Femur (tissue), 1 donor: ENCODE measurements at regions not wholly inside any gene's neighbourhood (a gene's known extent, or its start where the extent isn't known, plus 50 kb on each side); places are given as distances from the start of the nearest gene placed in this dataset.

Source experiments
- DNase-seq: peaks from one replicate; pipeline ENCODE4 v3.0.0-alpha.2; 2017

DNA sequence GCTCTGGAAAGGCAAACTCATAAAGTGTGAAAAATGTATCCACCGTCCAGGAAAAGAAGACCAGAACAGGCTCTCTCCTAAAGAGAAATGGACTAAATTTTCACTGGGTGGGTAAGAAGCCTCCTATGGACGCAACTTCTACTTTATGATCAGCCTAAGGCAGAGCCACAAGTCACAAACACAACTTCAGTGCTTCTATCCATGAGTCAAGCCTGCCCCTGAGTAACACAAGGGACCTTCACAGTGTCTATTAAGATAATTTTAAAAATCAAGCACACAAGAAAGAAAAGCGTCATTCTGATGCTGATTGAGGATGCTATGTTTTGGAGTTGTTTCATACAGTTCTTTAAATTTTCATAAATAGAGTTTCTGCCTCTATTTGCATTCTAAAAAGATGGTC is 601.7 kb upstream of the ARID1B start:
- DNase-seq: no peak

DNA sequence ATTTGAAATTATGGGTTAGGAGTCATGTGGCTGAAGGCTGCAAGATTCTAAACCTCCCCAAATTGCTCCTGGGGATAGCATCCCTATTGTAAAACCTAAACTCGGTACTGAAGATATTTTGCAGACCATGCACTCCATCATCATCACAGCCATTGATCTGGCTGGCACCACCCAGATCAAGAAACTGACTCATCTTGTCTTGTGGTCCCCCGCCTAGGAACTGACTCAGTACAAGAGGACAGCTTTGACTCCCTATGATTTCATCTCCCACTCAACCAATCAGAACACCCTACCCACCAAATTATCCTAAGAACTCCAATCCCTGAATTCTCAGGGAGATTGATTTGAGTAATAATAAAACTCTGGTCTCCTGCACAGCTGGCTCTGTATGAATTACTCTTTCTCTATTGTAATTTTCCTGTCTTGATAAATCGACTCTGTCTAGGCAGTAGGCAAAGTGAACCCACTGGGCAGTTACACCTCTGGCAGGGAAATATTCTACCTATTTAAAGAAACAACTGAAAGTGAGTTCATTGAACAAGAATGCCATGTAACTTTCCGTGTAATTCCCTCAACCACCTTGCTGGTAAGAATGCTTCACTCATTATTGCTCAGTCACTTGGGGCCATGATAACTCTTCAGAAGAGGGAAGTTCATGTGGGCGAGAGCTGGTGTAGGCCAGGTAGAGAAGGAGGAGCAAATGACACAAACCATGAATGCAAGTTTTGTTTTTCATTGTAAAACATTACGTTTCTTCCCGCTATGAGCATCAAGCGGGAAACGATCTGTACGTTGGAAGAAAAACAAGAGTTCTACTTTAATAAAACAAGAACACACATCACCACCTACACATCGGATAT is 602.9 kb upstream of the ARID1B start:
- no peak for DNase-seq

DNA sequence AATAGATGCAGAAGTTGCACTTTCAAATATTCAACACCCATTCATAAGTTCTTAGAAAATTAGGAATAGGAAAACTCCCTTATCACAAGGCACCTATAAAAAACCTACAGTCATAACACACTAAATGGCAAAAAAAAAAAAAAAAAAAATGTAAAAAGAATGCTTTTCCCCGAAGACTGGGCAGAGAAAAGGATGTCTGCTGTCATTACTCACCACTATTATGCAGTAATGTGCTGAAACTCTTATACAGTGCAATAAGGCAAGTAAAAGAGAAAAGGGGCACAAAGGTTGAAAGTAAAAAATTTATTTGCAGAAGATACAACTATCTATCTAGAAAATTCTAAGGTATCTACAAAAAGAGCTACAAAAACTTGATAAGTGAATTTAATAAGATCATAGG is 607.8 kb upstream of the ARID1B start:
- no peak for DNase-seq

DNA sequence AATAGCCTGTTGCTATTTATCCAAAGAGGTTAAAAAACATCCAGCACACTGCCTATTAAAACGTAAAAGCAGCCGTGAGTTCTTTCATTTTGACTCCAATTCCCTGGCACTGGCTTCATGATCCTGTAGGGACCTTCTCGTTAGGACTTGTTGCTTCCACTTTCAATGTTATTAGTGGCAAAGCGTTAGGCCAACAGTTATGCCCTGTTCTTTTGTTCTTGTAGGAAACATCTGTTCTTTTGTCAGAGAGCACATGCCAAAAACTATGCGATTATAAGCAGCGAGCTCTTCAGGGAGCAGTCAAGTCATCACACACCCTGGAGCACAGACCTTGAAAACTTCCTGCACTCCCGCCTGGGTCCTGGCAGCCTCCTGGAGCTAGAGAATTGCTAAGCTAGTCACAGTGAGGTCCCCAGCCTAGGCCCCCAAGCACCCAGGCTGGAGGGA is 609.5 kb upstream of the ARID1B start:
- DNase-seq: peak; percentile 34

DNA sequence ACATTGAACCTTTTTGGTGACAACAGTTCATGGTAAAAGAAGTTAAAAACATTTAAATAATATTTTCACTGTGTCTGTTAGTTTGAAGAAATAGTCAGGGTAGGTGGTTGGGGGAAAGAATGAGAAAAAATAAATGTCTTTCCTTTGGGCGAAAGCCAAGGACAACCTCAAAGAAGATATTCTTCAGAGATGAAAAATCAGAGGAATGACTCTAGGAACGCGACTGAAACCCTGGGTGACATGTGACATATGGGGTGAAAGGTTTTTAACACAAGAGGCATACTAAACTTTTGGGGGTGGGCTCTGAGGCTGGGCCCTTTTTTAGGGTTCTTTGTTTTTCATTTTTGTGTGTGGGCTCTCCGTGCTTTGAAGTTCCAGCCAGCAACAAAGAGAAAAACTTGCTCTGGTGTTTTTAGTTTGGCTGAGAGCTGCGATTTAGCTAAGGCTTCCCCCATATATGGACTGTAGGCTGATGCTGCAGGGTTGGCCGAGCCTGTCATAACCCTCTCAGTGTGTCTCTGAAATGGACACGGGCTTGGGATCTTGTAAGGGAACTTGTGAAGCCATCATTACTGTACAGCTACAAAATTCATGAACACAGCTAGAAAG is 610.1 kb upstream of the ARID1B start:
- DNase-seq: peak; percentile 42

DNA sequence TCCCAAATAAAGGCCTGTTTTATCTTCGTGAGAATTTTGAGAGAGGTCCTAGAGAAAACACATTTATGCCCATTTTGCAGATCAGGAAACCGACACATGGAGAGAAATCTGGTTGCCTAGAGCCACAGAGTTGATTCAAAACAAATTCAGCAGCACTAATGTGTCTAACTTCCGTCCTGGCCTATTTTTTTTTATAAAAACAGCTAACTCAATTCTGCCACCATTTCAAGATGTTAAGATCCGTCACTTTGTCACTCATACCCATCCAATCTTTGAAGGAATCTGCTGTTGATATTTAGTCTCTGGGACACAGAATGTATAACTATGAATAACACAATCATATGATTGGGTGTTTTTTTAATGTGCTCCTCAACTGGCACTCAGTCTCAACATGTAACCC is 611.1 kb upstream of the ARID1B start:
- no peak for DNase-seq

DNA sequence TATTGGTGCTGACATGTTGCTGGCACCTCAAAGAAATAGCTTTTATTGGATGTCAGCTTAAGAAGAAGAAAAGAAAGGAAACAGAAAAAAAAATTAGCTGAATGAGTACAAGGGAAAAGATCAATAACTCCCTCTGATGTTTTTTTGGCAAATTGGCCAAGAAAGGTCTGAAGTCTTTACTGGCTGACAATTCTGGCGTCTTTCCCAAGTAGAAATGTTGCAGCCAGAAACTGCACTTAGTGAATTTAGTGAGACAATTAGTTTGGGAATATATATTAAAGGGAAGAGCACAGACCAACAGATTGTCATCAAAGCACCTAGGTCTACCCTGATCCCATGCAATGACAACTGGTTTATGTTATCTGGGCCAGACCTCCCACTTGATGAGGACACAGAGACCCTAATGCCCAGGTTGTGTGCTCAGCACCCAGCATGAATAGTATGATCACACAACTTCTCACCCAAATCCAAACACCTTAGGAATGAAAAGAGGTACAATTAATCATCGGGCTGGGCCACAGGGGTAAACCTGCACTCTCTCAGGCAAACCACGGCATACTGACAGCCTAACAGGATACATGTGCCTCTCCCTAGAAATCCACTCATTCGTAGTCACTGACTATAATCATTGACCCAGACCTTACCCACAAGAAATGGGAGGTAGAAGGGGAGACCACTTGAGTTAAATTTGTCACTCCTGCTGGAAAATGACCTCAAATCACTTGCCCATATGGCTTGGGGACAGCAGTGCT is 612.3 kb upstream of the ARID1B start:
- no peak for DNase-seq

DNA sequence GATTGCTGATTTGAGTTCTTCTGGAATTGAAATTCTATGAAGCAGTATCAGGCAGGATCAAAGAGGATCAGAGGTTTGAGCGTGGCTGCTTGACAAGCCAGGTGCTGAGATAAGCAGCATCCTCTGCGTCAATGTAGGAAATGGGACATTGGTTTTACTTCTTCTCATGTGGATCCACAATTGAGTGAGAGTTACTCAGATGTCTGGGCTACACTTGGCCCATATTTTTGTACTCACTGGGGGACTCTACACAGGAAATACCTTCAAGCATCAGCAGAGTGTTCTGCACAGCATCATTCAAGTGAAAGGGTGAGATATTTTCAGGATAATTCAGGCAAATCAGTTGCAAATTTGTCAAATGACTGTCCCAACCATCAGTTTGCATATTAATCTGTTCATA is 613.9 kb upstream of the ARID1B start:
- no peak for DNase-seq

DNA sequence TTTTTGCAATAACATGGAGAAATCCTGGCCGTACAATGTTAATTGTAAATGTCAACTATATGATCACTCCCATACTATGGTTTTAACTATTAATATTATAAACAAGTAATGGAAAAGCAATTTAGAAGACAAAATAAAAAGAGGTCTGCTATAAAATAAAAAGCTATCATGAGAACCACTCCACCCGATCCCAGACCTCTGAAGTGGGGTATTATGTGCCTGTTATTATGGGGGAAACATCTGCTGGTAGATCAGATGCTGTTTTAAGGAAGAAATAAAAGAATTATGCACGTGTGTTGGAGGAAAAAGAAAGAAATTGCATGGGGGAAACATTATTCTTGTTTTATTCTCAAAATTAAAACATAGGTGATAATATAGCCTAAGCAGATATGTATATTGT is 615.7 kb upstream of the ARID1B start:
- no peak for DNase-seq

DNA sequence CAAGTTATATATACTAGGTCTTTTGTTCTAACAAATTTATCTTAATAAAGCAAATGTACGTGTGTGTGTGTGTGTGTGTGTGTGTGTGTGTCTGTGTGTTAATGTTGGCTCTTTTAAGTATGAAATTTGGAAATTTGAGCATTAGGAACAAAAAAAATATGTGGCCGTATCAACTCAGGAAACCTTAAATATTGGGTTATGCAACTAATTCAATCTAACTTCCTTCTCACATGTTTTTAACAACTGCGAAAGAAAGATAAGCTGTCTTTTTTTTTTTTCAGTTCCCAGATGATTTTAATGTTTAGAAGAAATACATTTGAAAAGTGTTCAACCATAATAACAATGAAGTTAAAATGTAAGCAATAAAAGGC is 616.4 kb upstream of the ARID1B start:
- no peak for DNase-seq

DNA sequence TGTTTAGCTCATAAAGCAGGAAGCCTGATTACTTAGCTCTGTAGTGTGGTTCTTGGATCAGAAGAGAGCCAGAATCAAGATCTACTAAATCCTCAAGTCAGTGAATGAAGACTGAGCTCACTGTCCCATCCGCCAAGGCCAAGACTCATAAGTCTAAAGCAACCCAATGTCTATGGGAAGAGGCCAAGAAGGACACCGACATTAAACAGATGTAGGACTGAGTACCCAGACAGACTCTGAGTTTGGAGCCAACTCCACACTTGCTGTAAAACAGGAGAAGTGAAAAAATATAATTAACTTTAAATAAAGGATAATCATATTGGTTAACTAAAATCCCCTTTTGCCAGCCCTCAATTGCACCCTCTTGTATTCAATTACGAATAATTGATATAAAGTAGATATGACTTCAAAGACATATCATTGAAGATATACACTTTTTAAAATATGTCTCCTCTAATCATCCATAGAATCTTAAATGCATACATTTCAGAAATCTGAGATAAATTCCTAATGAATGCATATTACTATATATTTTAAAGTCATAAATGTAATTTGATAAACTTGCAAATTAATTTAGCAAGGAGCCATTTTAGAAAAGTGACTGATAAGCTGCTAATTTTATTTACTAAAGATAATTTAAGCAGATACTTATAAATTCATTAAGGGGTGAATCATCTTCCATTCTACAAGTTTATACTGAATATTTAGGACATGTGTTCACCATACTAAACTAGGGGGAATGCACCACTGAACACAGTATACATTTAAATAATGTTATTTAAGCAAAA is 617.0 kb upstream of the ARID1B start:
- DNase-seq: no peak

DNA sequence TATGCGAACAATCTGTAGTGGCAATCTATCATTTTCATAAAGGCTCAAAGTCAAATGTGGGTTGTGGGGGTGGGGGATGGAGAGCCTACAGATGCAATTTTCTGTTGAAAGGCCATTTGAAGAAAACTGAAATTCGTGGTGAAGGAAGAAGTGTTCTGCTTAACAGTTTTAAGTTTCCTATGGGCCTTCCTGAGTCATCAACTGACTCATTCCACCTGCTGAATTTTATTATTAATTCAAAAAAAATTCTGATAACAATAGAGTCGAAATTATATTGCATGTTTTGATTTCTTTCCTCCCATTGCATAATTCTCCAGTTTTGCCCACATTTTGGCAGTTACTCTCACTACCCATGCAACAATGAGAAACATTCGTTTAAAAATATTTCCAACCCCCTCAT is 622.3 kb upstream of the ARID1B start:
- no peak for DNase-seq

DNA sequence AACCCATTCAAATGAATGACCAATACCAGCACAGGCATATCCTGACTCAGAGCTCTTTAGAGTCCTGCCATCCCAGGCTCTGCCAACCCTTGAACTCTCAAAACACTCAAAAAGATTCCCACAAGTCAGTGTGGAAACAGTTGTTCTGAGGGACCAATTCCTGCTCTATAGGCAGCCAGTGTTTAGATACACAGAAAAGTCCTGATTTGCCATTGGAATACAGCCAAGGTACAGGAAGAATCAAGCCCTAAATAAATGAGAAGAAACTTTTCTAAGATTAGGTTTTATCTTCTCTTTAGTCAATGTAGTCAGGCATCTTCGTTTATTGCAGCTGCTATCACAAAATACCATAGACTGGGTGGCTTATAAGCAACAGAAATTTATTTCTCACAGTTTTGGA is 626.8 kb upstream of the ARID1B start:
- no peak for DNase-seq

DNA sequence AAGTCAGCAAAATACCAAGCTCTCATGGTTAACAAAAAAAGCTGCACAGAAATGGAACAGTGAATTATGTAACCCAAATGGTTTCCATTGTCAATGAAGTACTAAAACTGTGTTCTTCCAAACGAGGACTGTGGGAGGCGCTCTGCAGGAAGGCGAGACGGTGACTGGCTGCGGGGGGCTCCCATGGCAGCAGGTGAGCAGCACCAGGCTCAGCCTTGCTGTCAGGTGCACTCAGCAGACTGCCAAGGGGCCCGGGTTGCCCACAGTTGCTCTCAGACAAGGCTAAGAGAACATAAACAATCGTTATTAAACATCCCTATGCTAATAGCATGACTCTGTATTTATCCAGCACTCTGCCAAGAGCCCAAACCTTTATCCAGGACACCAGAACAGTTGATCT is 630.3 kb upstream of the ARID1B start:
- DNase-seq: no peak

DNA sequence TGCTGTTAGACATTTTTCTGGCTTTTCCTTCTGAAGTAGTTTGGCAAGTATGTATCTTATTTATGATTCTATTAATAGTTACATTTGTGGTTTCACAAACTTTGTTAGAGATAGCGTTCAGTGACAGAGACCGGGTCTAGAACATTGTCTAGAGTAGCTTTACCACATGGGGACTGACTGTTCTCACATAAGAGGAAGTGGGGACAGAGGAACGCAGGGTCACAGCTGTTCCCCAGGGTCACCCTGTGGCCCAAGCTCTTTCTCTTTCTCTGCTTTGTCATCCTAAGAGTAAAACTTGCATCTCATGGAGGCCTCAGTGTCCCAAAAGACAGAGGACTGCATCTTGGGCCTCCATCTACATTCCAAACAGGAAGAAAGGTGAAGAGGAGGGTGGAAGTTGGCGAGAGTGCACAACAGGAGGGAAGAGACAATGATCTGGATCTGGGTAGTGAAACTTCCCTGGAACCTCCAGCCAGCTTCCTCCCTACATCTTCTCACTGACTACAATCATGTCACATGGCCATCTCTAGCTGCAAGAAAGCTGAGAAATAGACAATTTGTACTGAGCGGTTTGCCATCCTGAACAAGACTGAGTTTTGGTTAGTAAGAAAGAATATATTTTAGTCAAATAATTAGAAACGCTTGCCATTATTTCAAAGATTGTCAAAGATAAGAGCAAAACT is 645.8 kb upstream of the ARID1B start:
- DNase-seq: no peak

DNA sequence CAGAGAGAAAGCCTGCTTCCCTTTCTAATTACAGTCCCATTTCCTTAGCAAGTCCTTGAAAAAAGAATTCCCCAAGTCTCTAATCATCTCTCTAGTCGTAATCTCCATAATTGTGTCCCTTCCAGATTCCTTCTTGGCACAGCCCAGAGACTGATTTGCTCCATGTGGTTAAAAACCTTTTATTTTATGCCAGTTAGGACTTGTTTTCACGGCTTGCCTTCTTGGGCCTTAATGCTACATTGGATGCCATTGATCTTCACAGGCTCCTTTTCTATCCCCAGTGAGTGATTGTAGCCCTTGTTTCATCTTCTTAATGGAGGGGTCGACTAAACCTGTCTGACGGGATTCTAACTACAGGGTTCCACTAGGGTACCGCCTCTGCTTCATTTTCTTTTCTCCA is 650.6 kb upstream of the ARID1B start:
- DNase-seq: no peak

DNA sequence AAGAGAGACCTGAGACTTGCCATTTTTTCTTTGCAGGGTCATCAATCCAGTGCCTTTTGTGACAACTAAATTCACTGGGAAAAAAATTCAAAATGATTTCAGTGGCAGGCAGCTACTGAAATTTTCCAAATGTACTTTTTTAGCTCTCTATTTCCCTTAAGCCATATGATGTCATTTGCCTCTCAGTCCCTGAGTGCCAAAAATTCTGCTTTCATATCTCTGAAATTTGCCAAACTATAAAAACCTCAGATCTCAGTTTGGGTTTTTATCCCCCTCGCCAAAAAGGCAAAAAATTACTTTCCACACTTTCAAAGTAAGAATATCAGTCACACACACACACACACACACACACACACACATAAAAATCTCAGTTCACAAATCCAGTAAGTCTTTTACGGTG is 651.3 kb upstream of the ARID1B start:
- DNase-seq: no peak

DNA sequence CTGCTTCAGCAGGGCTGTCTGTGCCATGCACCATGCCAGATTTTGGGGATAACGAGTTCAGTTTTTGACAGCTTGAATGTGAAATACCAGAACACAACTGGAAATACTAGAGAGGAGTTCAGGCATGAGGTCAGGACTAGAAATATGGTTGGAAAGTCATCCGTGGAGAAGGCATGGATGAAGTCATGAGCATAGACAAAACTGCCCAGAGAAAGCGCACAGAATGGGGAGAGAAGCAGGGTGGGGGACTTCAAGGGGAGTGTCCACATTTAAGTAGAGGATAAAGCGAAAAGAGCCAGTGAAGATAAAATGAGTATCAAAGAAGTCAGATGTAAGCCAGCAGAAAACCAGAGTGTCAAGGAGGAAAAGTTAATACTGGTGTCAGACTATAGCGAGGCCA is 653.4 kb upstream of the ARID1B start:
- DNase-seq: no peak

DNA sequence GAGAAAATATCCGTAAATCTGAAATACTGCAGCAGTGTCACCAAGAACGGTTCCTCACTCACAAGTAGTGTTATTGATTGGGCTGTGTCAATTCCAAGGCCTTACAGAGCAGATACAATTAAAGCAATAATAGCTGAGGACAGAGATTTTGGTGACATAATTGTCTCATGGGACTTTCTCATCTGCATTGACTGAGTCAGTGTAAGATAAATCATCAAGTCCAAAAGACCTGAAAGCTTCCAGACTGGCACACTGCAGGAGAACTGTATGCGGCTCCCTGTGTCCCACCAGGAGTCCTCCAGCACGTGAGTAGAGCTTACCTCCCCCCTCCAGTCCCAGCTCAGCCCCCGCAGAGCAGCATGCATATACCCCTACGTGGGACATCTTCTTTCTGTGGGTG is 655.2 kb upstream of the ARID1B start:
- no peak for DNase-seq

DNA sequence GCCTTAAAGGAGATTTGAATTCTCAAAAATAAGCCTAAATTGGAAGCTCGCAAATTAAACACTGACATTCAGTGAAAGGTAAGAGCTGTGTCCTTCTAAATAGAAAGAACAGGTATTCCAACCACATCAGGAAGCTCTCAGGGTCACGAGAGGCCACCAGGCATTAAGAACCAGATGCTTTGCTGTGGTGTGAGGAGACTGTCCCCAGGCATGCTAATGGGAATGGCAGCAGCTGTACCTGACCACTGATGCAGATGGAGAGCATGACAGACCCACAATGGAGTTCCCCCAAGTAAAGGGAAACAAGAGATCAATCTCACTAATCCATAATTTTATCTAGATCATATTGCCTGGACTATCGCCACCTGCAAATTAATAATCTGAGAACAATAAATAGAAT is 658.9 kb upstream of the NOX3 start:
- DNase-seq: no peak

DNA sequence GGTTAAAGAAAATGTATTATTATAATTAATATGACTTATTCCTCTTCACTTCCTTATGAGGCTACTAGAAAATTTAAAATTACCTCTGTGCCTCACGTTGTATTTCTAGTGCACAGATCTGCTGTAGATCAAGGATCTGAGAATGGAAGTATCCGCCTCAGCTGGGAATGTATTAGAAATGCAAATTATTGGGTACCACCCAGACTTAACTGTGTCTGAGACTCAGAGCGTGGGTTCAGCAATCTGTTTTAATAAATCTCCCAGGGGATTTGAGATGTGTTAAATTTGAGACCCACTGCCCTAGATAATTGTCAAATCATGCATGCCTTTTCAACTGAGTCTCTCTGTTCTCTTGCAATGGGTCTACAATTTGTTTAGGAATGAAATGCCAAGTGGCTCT is 658.0 kb upstream of the NOX3 start:
- DNase-seq: no peak

DNA sequence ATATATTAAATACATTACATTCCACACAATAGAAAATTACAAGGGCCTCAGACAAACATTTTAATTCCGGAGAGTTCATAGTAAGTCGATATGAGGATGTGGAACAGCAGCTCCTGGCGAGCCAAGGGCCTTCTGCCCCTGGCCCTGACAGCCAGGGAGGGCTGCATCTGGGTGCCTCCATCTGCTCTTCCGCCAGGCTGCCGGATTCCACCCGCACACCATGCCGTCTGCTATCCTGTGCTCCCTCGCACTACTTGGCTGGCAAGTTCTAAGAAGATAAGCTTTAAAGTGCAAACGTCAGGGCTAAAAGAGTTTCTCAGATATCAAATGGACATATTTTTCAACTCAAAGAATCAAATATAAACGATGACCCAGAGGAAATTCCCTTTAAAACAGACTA is 656.3 kb upstream of the NOX3 start:
- no peak for DNase-seq

DNA sequence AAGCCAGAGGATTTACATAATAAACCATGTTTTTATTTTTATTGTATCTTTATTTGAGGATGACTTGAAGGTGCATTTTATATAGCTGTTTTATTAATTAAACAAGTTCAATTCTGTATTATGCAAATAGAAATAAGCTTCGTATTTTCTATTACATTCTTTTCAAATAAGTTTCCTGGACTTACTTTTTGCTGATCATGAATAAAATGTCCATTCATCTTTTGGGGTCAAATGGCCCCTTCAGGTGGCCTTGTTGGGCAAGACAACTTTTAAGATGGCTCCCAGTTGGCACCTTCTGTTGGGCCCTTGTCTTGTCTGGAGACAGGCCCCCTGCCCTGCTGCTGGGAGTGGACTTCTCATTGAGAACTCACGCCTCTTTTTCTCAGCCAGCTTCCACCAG is 654.6 kb upstream of the NOX3 start:
- DNase-seq: no peak
